SK-N-SH (cell line): ENCODE measurements at regions not wholly inside any gene's neighbourhood (a gene's known extent, or its start where the extent isn't known, plus 50 kb on each side); places are given as distances from the start of the nearest gene placed in this dataset.

ENCODE experiments used
- CTCF ChIA-PET: fragments of 300-600, 350-600 bp; formaldehyde crosslinking; extraction: SDS; loops from one replicate; lab custom pipeline; 2021; lab: Yijun Ruan, JAX
- POLR2A ChIA-PET: fragments of 350-600 bp; sonication (Branson Sonifier 250); formaldehyde crosslinking; extraction: SDS; loops from one replicate; lab custom pipeline; 2020; ENCODE audit warnings: antibody characterized with exemption, inconsistent platforms; lab: Yijun Ruan, JAX
- DNase-seq: peaks from one replicate; pipeline ENCODE4 v3.0.0; 2012
- H2AFZ ChIP-seq: fragments of 200-600 bp; sonication (generic); 2 replicates; pipeline ENCODE4 v1.8.1; 2016; ENCODE audit warnings: antibody characterized with exemption, mild to moderate bottlenecking, low read depth
- H3F3A ChIP-seq: fragments of 200-600 bp; sonication (generic); replicated peaks from 2 replicates; pipeline ENCODE3; 2016; ENCODE audit warnings: antibody characterized with exemption, mild to moderate bottlenecking; ENCODE audit not compliant: insufficient read depth
- H3K27ac ChIP-seq, 2 experiments: fragments of 200-500 bp in 1 of 2; fragments of 200-600 bp in 1 of 2; sonication (Bioruptor generic) in 1 of 2; sonication (generic), shearing (Covaris generic) in 1 of 2; 2 replicates each; pipeline versions ENCODE4 v1.5.1 to v1.6.1; 2014 to 2016; ENCODE audit warnings: low read depth in 2 of 2, inconsistent platforms in 1 of 2, low read length in 1 of 2, mild to moderate bottlenecking in 1 of 2, mixed read lengths in 1 of 2
- H3K27me3 ChIP-seq: fragments of 200-600 bp; sonication (generic), shearing (Covaris generic); 2 replicates; pipeline ENCODE4 v1.6.1; 2016; ENCODE audit warnings: mixed run types; ENCODE audit not compliant: insufficient read depth
- H3K36me3 ChIP-seq, 2 experiments: fragments of 200-500 bp in 1 of 2; fragments of 200-600 bp in 1 of 2; sonication (Bioruptor generic) in 1 of 2; sonication (generic) in 1 of 2; replicated peaks in 1 of 2; 2 replicates each; pipeline versions ENCODE3 to v1.5.1; 2014 to 2016; ENCODE audit warnings: low read length in 1 of 2, mild to moderate bottlenecking in 1 of 2; ENCODE audit not compliant: insufficient read depth in 2 of 2, control insufficient read depth in 1 of 2
- H3K4me1 ChIP-seq, 2 experiments: fragments of 200-500 bp in 1 of 2; fragments of 200-600 bp in 1 of 2; sonication (Bioruptor generic) in 1 of 2; sonication (generic), shearing (Covaris generic) in 1 of 2; 2 replicates each; pipeline versions ENCODE4 v1.5.1 to v1.6.1; 2014 to 2016; ENCODE audit warnings: low read depth in 1 of 2, low read length in 1 of 2, mixed run types in 1 of 2; ENCODE audit not compliant: insufficient read depth in 2 of 2, control insufficient read depth in 1 of 2
- H3K4me2 ChIP-seq: fragments of 200-600 bp; sonication (generic), shearing (Covaris generic); 2 replicates; pipeline ENCODE4 v1.6.1; 2017; ENCODE audit warnings: mixed run types
- H3K4me3 ChIP-seq, 2 experiments: fragments of 200-500 bp in 1 of 2; fragments of 200-600 bp in 1 of 2; sonication (Bioruptor generic) in 1 of 2; sonication (generic), shearing (Covaris generic) in 1 of 2; 2 replicates each; pipeline versions ENCODE4 v1.5.1 to v1.8.1; 2014 to 2016; ENCODE audit warnings: low read depth in 2 of 2, inconsistent platforms in 1 of 2, low read length in 1 of 2, mild to moderate bottlenecking in 1 of 2, mixed read lengths in 1 of 2, moderate library complexity in 1 of 2
- H3K79me2 ChIP-seq: fragments of 200-600 bp; sonication (generic); 2 replicates; pipeline ENCODE4 v1.8.1; 2017; ENCODE audit warnings: mild to moderate bottlenecking; ENCODE audit not compliant: insufficient read depth
- H3K9ac ChIP-seq: fragments of 200-600 bp; sonication (generic); 2 replicates; pipeline ENCODE4 v1.6.1; 2017; ENCODE audit warnings: mixed run types
- H3K9me2 ChIP-seq: fragments of 200-600 bp; sonication (generic); 2 replicates; pipeline ENCODE4 v1.6.1; 2017; ENCODE audit warnings: mixed run types
- H3K9me3 ChIP-seq: fragments of 200-600 bp; sonication (generic); 2 replicates; pipeline ENCODE4 v1.6.1; 2017; ENCODE audit warnings: mixed run types, mild to moderate bottlenecking, moderate library complexity
- H4K20me1 ChIP-seq: fragments of 200-600 bp; sonication (generic); 2 replicates; pipeline ENCODE4 v1.6.1; 2017; ENCODE audit warnings: mild to moderate bottlenecking, mixed run types; ENCODE audit not compliant: insufficient read depth
- FOXJ3 ChIP-seq: sonication (generic); formaldehyde crosslinking; IDR thresholded peaks from 2 replicates; pipeline ENCODE4 v1.5.1; 2020; ENCODE audit warnings: mild to moderate bottlenecking, missing genetic modification reagents
- FOXM1 ChIP-seq: IDR thresholded peaks from 2 replicates; pipeline ENCODE4 v1.4.0; 2012; ENCODE audit warnings: low read depth, mild to moderate bottlenecking
- GATA2 ChIP-seq: sonication (generic); formaldehyde crosslinking; IDR thresholded peaks from 2 replicates; pipeline ENCODE4 v1.5.0; 2020; ENCODE audit warnings: mild to moderate bottlenecking, missing genetic modification reagents
- IRF3 ChIP-seq: fragments of 150-350 bp; IDR thresholded peaks from 2 replicates; pipeline ENCODE4 v1.6.1; 2016; ENCODE audit warnings: mild to moderate bottlenecking, low read depth, low read length
- JUND ChIP-seq: IDR thresholded peaks from 2 replicates; pipeline ENCODE4 v1.4.0; 2012
- MXI1 ChIP-seq: IDR thresholded peaks from 2 replicates; pipeline ENCODE4 v1.6.1; 2012; ENCODE audit warnings: mild to moderate bottlenecking, low read depth, low read length, improper control_type of control experiment
- POLR2AphosphoS5 ChIP-seq: IDR thresholded peaks from 2 replicates; pipeline ENCODE4 v1.6.1; 2012; ENCODE audit warnings: low read depth, low read length
- RAD21 ChIP-seq: IDR thresholded peaks from 2 replicates; pipeline ENCODE4 v1.6.1; 2012; ENCODE audit warnings: mild to moderate bottlenecking, low read length
- REST ChIP-seq: IDR thresholded peaks from 2 replicates; pipeline ENCODE4 v1.6.1; 2012; ENCODE audit warnings: mild to moderate bottlenecking, low read depth, low read length, moderate library complexity
- ZBTB33 ChIP-seq: IDR thresholded peaks from 2 replicates; pipeline ENCODE4 v1.4.0; 2012; ENCODE audit warnings: low read depth, borderline replicate concordance
- WGBS: methylation state at CpG from one replicate; pipeline ENCODE4 v1.1.6; 2017; ENCODE audit warnings: low lambda C conversion rate; 5-methylcytosine and 5-hydroxymethylcytosine counted together

- TF ChIP-seq FOXJ3 (no peak), GATA2 (CRISPR knock-in tag) (no peak)
Measured at GRCh38 chrX:149267878-149268813, 237.0 kb downstream of the IDS start (continued).

GRCh38 chrX:149262086-149262485 is 243.0 kb downstream of the IDS start:
- ChIA-PET POLR2A (no interaction called here), CTCF (no interaction called here)
- Histone ChIP-seq H3K27me3 (no peaks in the 10 kb centered on the region), H3K9me2 (no peaks in the 10 kb centered on the region), H2AFZ (no peak overlapping the region), H3K79me2 (no peaks in the 10 kb centered on the region), H3K27ac (no peak overlapping the region), H3K9ac (no peak overlapping the region), H4K20me1 (no peaks in the 10 kb centered on the region), H3K36me3 (no peaks in the 10 kb centered on the region), H3K4me2 (no peak overlapping the region), H3K9me3 (no peaks in the 10 kb centered on the region), H3F3A (no peaks in the 10 kb centered on the region), H3K4me3 (no peak overlapping the region), H3K4me1 (no peaks in the 10 kb centered on the region)
- DNase-seq, result no peak
- TF ChIP-seq REST, result no peak
- TF ChIP-seq JUND, result no peak
- TF ChIP-seq POLR2AphosphoS5, result no peak
- TF ChIP-seq MXI1, result no peak
- no peak for TF ChIP-seq FOXM1
- no peak for TF ChIP-seq FOXJ3
- TF ChIP-seq IRF3, result no peak
- TF ChIP-seq ZBTB33, result no peak
- no peak for TF ChIP-seq RAD21
- WGBS, result 0% methylated on average over 1 of the region's 1 CpG
